Activated CD4-positive, alpha-beta T cell treated with anti-CD3 and anti-CD28 coated beads, Interleukin-2, amount 10 ng/mL, durations not matched to agents 24 days and 14 days (primary cell): ENCODE measurements at regions not wholly inside any gene's neighbourhood (a gene's known extent, or its start where the extent isn't known, plus 50 kb on each side); places are given as distances from the start of the nearest gene placed in this dataset.

Experiments
- DNase-seq: peaks from one replicate; pipeline ENCODE4 v3.0.0; 2022
- H3K27ac Mint-ChIP-seq: one replicate; pipeline ENCODE4 v1.8.0; 2022; ENCODE audit warnings: mild to moderate bottlenecking, mixed read lengths
- H3K27me3 Mint-ChIP-seq: one replicate; pipeline ENCODE4 v1.8.0; 2022; ENCODE audit warnings: mixed read lengths
- H3K36me3 Mint-ChIP-seq: one replicate; pipeline ENCODE4 v1.8.0; 2022; ENCODE audit warnings: low read depth, mild to moderate bottlenecking, mixed read lengths
- H3K4me1 Mint-ChIP-seq: one replicate; pipeline ENCODE4 v1.8.0; 2021; ENCODE audit warnings: mixed read lengths
- H3K4me3 Mint-ChIP-seq: one replicate; pipeline ENCODE4 v1.8.0; 2022; ENCODE audit warnings: mild to moderate bottlenecking, moderate library complexity, mixed read lengths
- H3K9me3 Mint-ChIP-seq: one replicate; pipeline ENCODE4 v1.8.0; 2021; ENCODE audit warnings: mixed read lengths
- intact Hi-C: fragments of 100-400 bp; cut with micrococcal nuclease; formaldehyde crosslinking; loops from one replicate; pipeline ENCODE4 v1.15.1; 2023

GRCh38 chr6:139944976-139945375 is 570.5 kb upstream of the CITED2 start:
- Mint-ChIP-seq H3K4me3 (no peak overlapping the region), H3K9me3 (no peaks in the 10 kb centered on the region), H3K4me1 (no peaks in the 10 kb centered on the region), H3K27ac (no peak overlapping the region), H3K36me3 (no peaks in the 10 kb centered on the region), H3K27me3 (no peaks in the 10 kb centered on the region)
- intact Hi-C loops = no loop called here
- no peak for DNase-seq

GRCh38 chr6:139944131-139944530 is 569.7 kb upstream of the CITED2 start:
- Mint-ChIP-seq H3K36me3 (no peaks in the 10 kb centered on the region), H3K27me3 (no peaks in the 10 kb centered on the region), H3K27ac (no peak overlapping the region), H3K4me1 (no peaks in the 10 kb centered on the region), H3K9me3 (no peaks in the 10 kb centered on the region), H3K4me3 (no peak overlapping the region)
- DNase-seq = no peak
- intact Hi-C loops = no loop called here

- Mint-ChIP-seq H3K36me3 (no peaks in the 10 kb centered on the region), H3K27ac (no peak overlapping the region), H3K4me3 (no peak overlapping the region), H3K4me1 (no peaks in the 10 kb centered on the region), H3K9me3 (no peaks in the 10 kb centered on the region), H3K27me3 (no peaks in the 10 kb centered on the region)
- intact Hi-C loops = no loop called here
- DNase-seq = no peak
Measured at GRCh38 chr6:139943391-139943790, 568.9 kb upstream of the CITED2 start.

- no peaks in the 10 kb centered on the region for H3K27me3 Mint-ChIP-seq
- H3K36me3 Mint-ChIP-seq = no peaks in the 10 kb centered on the region
- DNase-seq = no peak
- H3K9me3 Mint-ChIP-seq = no peaks in the 10 kb centered on the region
- H3K4me3 Mint-ChIP-seq = no peak overlapping the region
- H3K4me1 Mint-ChIP-seq = no peaks in the 10 kb centered on the region
- no peak overlapping the region for H3K27ac Mint-ChIP-seq
- intact Hi-C loops = no loop called here
Measured at GRCh38 chr6:139942331-139942730, 567.9 kb upstream of the CITED2 start.

- H3K27me3 Mint-ChIP-seq = no peaks in the 10 kb centered on the region
- no peak overlapping the region for H3K27ac Mint-ChIP-seq
- H3K9me3 Mint-ChIP-seq = no peaks in the 10 kb centered on the region
- no peak for DNase-seq
- H3K36me3 Mint-ChIP-seq = no peaks in the 10 kb centered on the region
- intact Hi-C loops = no loop called here
- H3K4me1 Mint-ChIP-seq = no peaks in the 10 kb centered on the region
- H3K4me3 Mint-ChIP-seq = no peak overlapping the region
Measured at GRCh38 chr6:139941826-139942225, 567.4 kb upstream of the CITED2 start.

GRCh38 chr6:139940741-139941729 is 566.6 kb upstream of the CITED2 start:
- H3K27ac Mint-ChIP-seq = no peak overlapping the region
- H3K27me3 Mint-ChIP-seq = no peaks in the 10 kb centered on the region
- H3K4me3 Mint-ChIP-seq = no peak overlapping the region
- H3K9me3 Mint-ChIP-seq = no peaks in the 10 kb centered on the region
- no peak for DNase-seq
- intact Hi-C loops = no loop called here
- no peaks in the 10 kb centered on the region for H3K36me3 Mint-ChIP-seq
- H3K4me1 Mint-ChIP-seq = no peaks in the 10 kb centered on the region

GRCh38 chr6:139939189-139939979 is 564.9 kb upstream of the CITED2 start:
- no peak overlapping the region for H3K27ac Mint-ChIP-seq
- DNase-seq = no peak
- intact Hi-C loops = no loop called here
- H3K4me3 Mint-ChIP-seq = no peak overlapping the region
- no peaks in the 10 kb centered on the region for H3K27me3 Mint-ChIP-seq
- no peaks in the 10 kb centered on the region for H3K9me3 Mint-ChIP-seq
- no peaks in the 10 kb centered on the region for H3K4me1 Mint-ChIP-seq
- H3K36me3 Mint-ChIP-seq = no peaks in the 10 kb centered on the region

GRCh38 chr6:139932671-139933070 is 558.2 kb upstream of the CITED2 start:
- DNase-seq = no peak
- Mint-ChIP-seq H3K4me1 (no peaks in the 10 kb centered on the region), H3K9me3 (no peaks in the 10 kb centered on the region), H3K4me3 (no peak overlapping the region), H3K36me3 (no peaks in the 10 kb centered on the region), H3K27me3 (no peaks in the 10 kb centered on the region), H3K27ac (no peak overlapping the region)
- intact Hi-C loops = no loop called here

GRCh38 chr6:139931747-139932146 is 557.3 kb upstream of the CITED2 start:
- no peak for DNase-seq
- Mint-ChIP-seq H3K27ac (no peak overlapping the region), H3K4me1 (no peaks in the 10 kb centered on the region), H3K36me3 (no peaks in the 10 kb centered on the region), H3K9me3 (no peaks in the 10 kb centered on the region), H3K4me3 (no peak overlapping the region), H3K27me3 (no peaks in the 10 kb centered on the region)
- intact Hi-C loops = no loop called here

- no peak for DNase-seq
- intact Hi-C loops = no loop called here
- Mint-ChIP-seq H3K27me3 (no peaks in the 10 kb centered on the region), H3K36me3 (no peaks in the 10 kb centered on the region), H3K4me3 (no peak overlapping the region), H3K9me3 (no peaks in the 10 kb centered on the region), H3K27ac (no peak overlapping the region), H3K4me1 (no peaks in the 10 kb centered on the region)
Measured at GRCh38 chr6:139927742-139928305, 553.4 kb upstream of the CITED2 start.

- H3K4me3 Mint-ChIP-seq = no peak overlapping the region
- no peaks in the 10 kb centered on the region for H3K4me1 Mint-ChIP-seq
- H3K36me3 Mint-ChIP-seq = no peaks in the 10 kb centered on the region
- H3K27ac Mint-ChIP-seq = no peak overlapping the region
- DNase-seq = no peak
- intact Hi-C loops = no loop called here
- H3K27me3 Mint-ChIP-seq = no peaks in the 10 kb centered on the region
- no peaks in the 10 kb centered on the region for H3K9me3 Mint-ChIP-seq
Measured at GRCh38 chr6:139927236-139927635, 552.8 kb upstream of the CITED2 start.

GRCh38 chr6:139926711-139927110 is 552.3 kb upstream of the CITED2 start:
- Mint-ChIP-seq H3K4me3 (no peak overlapping the region), H3K9me3 (no peaks in the 10 kb centered on the region), H3K27ac (no peak overlapping the region), H3K36me3 (no peaks in the 10 kb centered on the region), H3K27me3 (no peaks in the 10 kb centered on the region), H3K4me1 (no peaks in the 10 kb centered on the region)
- no peak for DNase-seq
- intact Hi-C loops = no loop called here

GRCh38 chr6:139925894-139926641 is 551.6 kb upstream of the CITED2 start:
- Mint-ChIP-seq H3K27me3 (no peaks in the 10 kb centered on the region), H3K36me3 (no peaks in the 10 kb centered on the region), H3K27ac (no peak overlapping the region), H3K4me3 (no peak overlapping the region), H3K9me3 (no peaks in the 10 kb centered on the region), H3K4me1 (no peaks in the 10 kb centered on the region)
- intact Hi-C loops = no loop called here
- no peak for DNase-seq
